ENCODE measurements at regions not wholly inside any gene's neighbourhood (a gene's known extent, or its start where the extent isn't known, plus 50 kb on each side); places are given as distances from the start of the nearest gene placed in this dataset.

DNA sequence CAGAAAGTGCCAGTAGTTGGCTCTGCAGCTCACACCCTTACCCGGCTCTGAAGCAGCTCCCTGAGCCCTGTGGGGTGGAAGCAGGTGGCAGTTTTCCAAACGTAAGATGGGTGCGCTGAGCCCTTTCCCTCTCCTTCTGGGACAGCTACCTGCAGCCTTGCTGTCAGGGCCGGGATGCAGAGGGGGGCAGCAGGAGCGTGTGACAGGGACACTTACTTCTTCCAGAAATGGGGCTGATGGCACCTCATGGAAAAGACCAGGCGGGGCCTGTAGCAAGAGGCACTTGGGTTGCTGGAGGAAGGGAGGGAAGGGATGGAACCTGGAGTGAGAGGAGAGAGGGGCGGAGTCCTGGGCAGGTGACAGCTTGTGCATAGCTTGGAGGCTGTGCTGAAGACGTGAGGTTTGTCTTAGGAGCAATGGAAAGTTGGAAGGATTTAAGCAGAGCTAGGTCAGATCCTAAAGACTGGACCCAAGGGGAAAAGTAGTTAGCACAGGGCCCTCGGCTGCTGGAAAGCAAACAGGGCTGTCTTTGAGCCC lies 216.8 kb upstream of the RPL38 start:
- DNase-seq (ENCODE audit: low spot score), result no peak

DNA sequence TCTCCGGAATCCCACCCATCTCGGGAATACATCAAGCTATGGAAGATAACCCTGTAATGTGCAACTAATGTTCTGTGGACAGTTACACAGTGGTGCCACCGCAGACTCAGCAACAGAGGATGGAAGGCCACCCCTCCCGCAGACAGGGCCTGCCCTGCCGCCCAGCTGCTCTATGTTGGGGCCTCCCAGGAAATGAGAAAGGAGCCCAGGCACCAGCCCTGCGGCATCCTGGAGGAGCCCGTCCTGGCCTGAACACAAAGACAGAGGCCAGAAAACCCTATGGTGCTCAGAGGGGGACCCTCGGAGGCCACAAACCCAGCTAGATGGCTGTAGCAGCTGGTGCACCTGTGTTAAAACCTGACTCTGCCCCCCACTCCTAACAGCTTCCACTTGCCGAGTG lies 216.1 kb upstream of the RPL38 start:
- no peak for DNase-seq (ENCODE audit: low spot score)

DNA sequence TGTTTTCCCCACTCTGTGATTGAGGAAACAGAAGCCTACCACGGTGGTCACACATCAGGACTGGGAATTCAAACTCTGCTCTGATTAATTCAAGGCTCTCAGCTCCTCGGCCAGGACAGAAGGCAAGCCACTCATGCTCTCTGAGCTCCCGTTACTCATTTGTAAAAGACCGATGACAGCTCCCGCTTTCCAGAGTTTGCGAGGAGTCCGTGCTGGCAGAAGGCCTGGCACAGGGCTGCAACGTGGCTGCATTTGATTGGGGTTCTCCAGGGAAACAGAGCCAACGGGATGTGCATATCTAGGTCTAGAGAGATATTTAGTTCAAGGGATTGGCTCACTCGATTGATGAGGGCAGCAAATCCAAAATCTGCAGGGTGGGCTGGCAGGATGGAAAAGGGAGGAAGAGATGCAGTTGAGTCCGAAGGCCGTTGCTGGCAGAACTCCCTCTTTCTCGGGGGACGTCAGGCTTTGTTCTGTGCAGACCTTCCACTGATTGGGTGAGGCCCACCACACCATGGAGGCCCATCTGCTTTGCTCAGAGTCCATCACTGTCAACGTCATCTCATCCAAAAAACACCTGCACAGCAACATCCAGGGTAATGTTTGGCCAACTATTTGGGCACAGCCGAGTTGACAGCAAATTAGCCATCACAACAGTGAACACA lies 215.5 kb upstream of the RPL38 start:
- DNase-seq (ENCODE audit: low spot score), result no peak

DNA sequence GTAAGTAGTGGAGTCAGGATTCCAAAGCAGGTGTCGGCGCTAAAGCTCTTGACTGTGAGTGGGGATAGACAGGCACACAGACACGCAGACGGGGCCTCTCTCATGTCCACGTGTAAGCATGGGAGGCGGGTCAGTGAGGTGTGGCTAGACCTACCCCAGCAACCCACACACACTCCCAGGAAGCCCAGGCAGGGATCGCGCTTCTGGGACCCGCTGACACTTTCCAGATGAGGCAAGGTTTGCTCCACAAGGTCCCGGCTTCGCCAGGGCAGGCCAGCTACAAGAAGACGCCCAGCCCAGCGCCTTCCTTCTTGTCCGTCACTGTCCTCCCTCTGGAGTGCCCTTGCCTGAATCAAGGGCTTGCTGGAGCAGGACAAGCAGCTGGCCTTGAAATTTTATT lies 213.8 kb upstream of the RPL38 start:
- no peak for DNase-seq (ENCODE audit: low spot score)

GRCh38 chr17:73990290-73990689 lies 213.2 kb upstream of the RPL38 start:
- DNase-seq (ENCODE audit: low spot score), result no peak

DNA sequence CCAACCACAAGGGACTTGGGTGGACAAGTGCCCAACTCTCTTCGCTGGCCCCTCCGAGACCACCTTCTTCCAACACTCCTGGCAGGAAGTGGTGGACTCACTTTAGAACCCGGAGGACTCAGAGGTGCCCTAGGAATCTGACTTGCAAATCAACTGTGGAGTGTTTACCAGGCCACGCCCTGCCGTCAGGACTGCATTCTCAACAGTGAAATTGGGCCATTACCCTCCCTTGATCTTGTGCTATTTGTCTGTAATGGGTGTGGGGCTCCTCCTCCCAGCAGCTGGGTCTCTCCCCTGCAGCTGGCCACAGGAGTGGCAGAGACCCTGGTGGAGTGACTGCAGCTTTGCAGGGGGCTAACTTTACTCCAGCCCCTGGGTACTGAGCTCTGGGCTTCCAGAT lies 212.2 kb upstream of the RPL38 start:
- no peak for DNase-seq (ENCODE audit: low spot score)

GRCh38 chr17:73994946-73995345 lies 208.5 kb upstream of the RPL38 start:
- DNase-seq (ENCODE audit: low spot score), result no peak

DNA sequence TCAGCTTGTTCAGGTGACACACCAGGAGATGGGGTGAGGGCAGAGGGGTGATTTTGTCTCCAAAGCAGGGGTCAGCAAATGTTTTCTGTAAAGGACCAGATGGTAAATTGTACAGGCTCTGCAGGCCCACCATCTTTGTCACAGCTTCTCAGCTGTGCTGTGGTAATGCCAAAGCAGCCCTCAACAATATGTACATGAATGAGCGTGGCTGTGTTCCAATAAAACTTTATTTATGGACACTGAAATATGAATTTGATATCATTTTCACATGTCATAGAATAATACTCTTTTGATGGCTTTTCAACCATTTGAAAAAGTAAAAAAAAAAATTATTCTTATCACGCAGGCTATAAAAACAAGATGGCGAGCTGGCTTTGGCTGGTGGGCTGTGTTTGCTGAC lies 206.4 kb upstream of the RPL38 start:
- DNase-seq (ENCODE audit: low spot score), result no peak

GRCh38 chr17:73998249-73998648 lies 205.2 kb upstream of the RPL38 start:
- DNase-seq (ENCODE audit: low spot score), result no peak

- peak; percentile 3 for DNase-seq (ENCODE audit: low spot score)
These were observed 204.5 kb upstream of the RPL38 start for GRCh38 chr17:73998653-73999645.

GRCh38 chr17:74001145-74001544 lies 202.3 kb upstream of the RPL38 start:
- DNase-seq (ENCODE audit: low spot score), result no peak

DNA sequence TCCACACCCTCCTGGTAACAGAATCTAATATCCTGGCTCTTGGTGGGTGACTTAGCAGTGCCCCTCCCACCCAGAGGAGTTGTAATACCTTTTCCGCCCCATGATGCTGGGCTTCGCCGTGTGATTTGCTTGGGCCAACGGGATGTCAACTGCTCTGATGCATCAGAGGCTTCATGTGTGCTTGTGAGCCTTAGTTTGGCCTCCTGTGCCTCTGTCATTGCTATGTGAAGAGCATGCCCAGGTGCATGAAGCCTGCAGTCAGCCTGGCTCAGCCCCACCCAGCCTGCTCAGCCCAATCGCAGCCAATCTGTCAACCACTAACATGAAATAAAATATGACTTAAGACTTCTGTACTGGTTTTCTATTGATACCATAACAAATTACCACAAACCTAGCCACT lies 201.2 kb upstream of the RPL38 start:
- DNase-seq (ENCODE audit: low spot score), result no peak

GRCh38 chr17:74004056-74004455 lies 199.4 kb upstream of the RPL38 start:
- DNase-seq (ENCODE audit: low spot score), result no peak

DNA sequence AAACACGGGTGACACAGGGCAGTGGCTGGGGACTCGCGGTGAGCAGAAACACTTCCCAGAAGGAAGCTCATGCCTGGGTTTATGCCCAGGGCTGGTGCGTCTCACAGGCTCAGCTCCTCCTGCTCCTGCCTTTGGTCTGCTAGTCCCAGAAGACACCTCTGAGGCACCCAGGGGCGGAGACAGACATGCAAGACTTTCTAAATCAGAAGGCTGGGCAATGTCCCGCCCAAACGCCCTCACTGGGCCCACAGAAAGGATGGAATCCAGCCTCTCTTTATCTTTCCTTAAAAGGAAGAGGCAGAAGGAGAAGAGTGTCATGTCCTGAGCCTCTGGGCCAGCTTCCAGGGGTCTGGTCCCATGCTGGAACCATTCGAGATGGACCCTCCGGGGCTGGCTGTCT lies 197.7 kb upstream of the RPL38 start:
- no peak for DNase-seq (ENCODE audit: low spot score)

DNA sequence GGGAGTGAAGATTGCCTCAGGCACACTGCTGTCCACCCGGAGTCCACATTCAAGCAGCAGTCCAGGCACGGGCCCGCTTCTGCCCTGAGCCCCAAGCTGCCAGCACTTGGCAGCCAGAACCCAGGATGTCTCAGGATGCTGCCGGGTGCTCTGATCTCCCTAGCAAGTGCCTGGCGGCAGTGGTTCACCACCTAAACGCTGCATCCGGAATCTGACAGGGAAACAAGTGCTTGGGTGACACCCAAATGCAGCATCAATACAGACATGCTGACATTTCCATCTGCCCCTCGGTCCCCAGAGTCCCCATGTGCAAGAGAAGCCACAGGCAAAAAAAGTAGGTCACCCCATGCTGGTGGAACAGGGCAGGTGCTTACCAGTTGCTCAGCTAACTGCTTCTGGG lies 197.1 kb upstream of the RPL38 start:
- DNase-seq (ENCODE audit: low spot score), result no peak

DNA sequence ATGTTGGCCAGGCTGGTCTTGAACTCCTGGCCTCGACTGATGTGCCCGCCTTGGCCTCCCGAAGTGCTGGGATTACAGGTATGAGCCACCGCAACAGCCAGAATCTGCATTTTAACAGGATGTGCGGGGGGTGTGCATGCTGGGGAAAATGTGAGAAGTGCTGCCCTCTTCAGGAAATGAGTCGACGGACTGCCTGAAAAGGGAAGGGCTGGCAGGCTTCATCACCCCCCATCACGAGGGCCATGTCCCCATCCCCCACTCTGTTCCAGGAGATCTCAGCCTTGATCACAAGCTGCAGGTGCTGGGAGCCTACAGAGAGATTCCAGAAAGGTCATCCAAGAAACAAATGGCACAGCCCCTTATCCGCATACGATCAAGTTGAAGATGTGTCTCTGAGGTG lies 195.3 kb upstream of the RPL38 start:
- peak; percentile 1 for DNase-seq (ENCODE audit: low spot score)

- DNase-seq (ENCODE audit: low spot score), result no peak
These were observed 194.3 kb upstream of the RPL38 start for GRCh38 chr17:74009056-74009625.

DNA sequence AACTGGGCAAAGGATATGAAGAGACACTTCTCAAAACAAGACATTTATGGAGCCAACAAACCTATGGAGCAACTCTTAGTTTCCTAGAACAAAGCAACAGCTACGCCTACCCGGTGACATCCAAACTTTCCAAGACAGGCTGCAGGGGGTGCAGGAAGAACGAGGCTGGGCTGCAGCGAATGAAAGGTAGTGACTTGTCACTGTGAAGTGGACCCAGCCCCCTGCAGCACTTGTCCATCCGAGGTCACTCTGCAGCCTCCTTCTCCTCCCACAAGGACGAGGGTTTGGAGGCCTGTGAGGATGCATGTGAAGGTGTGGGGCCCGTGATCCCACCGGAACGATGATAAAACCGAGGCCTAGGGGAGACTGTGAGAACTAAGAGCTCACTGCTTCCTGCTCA lies 192.6 kb upstream of the RPL38 start:
- no peak for DNase-seq (ENCODE audit: low spot score)

GRCh38 chr17:74011966-74012365 lies 191.5 kb upstream of the RPL38 start:
- no peak for DNase-seq (ENCODE audit: low spot score)

GRCh38 chr17:74012465-74012864 lies 191.0 kb upstream of the RPL38 start:
- DNase-seq (ENCODE audit: low spot score), result no peak

- no peak for DNase-seq (ENCODE audit: low spot score)
These were observed 188.2 kb upstream of the RPL38 start for GRCh38 chr17:74015316-74015715.

- DNase-seq (ENCODE audit: low spot score), result no peak
These were observed 187.5 kb upstream of the RPL38 start for GRCh38 chr17:74015990-74016389.

DNA sequence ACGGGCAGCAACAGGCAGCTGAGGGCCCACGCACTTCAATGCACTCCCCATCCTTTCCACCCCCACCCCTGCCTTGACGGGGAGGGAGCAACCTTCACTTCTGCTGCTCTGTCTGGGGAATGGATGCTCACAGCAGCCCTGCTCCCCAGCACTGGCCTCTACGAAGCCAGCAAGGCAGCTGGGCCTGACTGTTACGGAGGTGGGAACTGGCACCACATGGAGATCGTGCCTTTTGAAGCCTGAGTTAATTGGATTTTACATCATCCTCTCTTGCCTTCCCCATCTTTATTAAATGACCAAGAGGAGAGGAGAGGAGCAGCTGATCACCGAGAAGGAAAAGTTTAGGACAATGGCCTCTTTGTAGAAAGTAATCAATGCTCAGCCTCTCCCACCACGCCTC lies 187.0 kb upstream of the RPL38 start:
- DNase-seq (ENCODE audit: low spot score), result no peak
